Common myeloid progenitor, CD34-positive (primary cell): ENCODE measurements at regions not wholly inside any gene's neighbourhood (a gene's known extent, or its start where the extent isn't known, plus 50 kb on each side); places are given as distances from the start of the nearest gene placed in this dataset.

Experiments
- CTCF ChIA-PET: fragments of 350-600 bp; sonication (Branson Sonifier 250); formaldehyde crosslinking; loops from one replicate; lab custom pipeline; 2021; ENCODE audit warnings: antibody characterized with exemption; lab: Charles Lee
- POLR2A ChIA-PET: fragments of 350-600 bp; sonication (Branson Sonifier 250); formaldehyde crosslinking; loops from one replicate; lab custom pipeline; 2021; ENCODE audit warnings: antibody characterized with exemption; lab: Charles Lee
- DNase-seq, 3 donors: peaks; one replicate each; pipeline versions ENCODE4 v3.0.0 to v3.0.0-alpha.2; 2013
- H3K27ac ChIP-seq, 2 experiments: 1 replicate in 1 of 2; 2 replicates in 1 of 2; pipeline ENCODE4 v1.7.0; 2013; ENCODE audit warnings: inconsistent platforms in 2 of 2, low read length in 2 of 2, mild to moderate bottlenecking in 2 of 2, low read depth in 1 of 2, moderate library complexity in 1 of 2; ENCODE audit not compliant: severe bottlenecking in 2 of 2, insufficient read depth in 1 of 2, poor library complexity in 1 of 2
- H3K27me3 ChIP-seq, 5 experiments: replicated peaks in 2 of 5; 1 replicate in 3 of 5; 2 replicates in 2 of 5; pipeline versions ENCODE4 v1.6.1 to v1.7.0; 2013; ENCODE audit warnings: low read length in 4 of 5, mild to moderate bottlenecking in 2 of 5, moderate library complexity in 2 of 5, inconsistent platforms in 1 of 5; ENCODE audit not compliant: insufficient read depth in 5 of 5, control insufficient read depth in 4 of 5
- H3K36me3 ChIP-seq, 4 experiments: 1 replicate in 2 of 4; 2 replicates in 2 of 4; pipeline versions ENCODE4 v1.6.1 to v1.7.0; 2013; ENCODE audit warnings: low read length in 3 of 4, control low read depth in 1 of 4, mild to moderate bottlenecking in 1 of 4; ENCODE audit not compliant: control insufficient read depth in 4 of 4, insufficient read depth in 4 of 4
- H3K4me1 ChIP-seq, 4 experiments: 1 replicate in 3 of 4; 2 replicates in 1 of 4; pipeline versions ENCODE4 v1.6.1 to v1.7.1; 2013; ENCODE audit warnings: low read length in 3 of 4, mild to moderate bottlenecking in 3 of 4, control low read depth in 1 of 4, inconsistent platforms in 1 of 4, moderate library complexity in 1 of 4; ENCODE audit not compliant: control insufficient read depth in 4 of 4, insufficient read depth in 4 of 4; ENCODE audit errors: control extremely low read depth in 1 of 4
- H3K4me3 ChIP-seq, 7 experiments: 1 replicate in 4 of 7; 2 replicates in 3 of 7; pipeline versions ENCODE4 v1.5.1 to v1.7.0; 2013; ENCODE audit warnings: mild to moderate bottlenecking in 7 of 7, low read length in 6 of 7, moderate library complexity in 6 of 7, inconsistent platforms in 2 of 7, low read depth in 2 of 7, control low read depth in 1 of 7; ENCODE audit not compliant: insufficient read depth in 4 of 7, control insufficient read depth in 1 of 7; ENCODE audit errors: extremely low read depth in 1 of 7
- H3K9me3 ChIP-seq, 5 experiments: 1 replicate in 4 of 5; 2 replicates in 1 of 5; pipeline versions ENCODE4 v1.6.1 to v1.7.1; 2013; ENCODE audit warnings: low read length in 4 of 5, mild to moderate bottlenecking in 2 of 5, inconsistent platforms in 1 of 5, low read depth in 1 of 5, moderate library complexity in 1 of 5; ENCODE audit not compliant: control insufficient read depth in 4 of 5, insufficient read depth in 2 of 5; ENCODE audit errors: control extremely low read depth in 1 of 5
- WGBS: methylation state at CpG from one replicate; pipeline ENCODE4 v1.1.5; 2013; ENCODE audit not compliant: insufficient coverage; 5-methylcytosine and 5-hydroxymethylcytosine counted together

DNA sequence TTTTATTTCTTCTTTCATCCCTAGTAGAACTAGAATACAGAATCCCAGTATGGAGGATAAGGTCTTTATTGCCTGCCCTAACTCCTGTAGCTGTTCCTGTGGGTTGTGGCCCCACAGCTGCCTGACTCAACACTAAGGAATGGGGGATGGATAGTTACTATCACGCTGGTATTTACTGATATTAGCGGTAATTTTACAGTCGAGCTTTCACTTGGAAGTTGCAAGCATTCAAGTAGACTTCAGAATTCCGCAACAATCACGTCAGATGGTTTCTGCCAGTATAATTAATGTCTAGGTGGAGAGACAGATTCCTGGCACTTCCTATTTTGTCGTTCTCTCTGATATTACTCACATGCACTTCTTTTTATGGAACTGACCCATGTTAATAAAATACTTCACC is 489.8 kb downstream of the PABPC4L start:
- ChIA-PET POLR2A (no interaction called here), CTCF (no interaction called here)
- Histone ChIP-seq H3K36me3 (no peaks in the 10 kb centered on the region), H3K4me1 (no peaks in the 10 kb centered on the region), H3K27ac (no peak overlapping the region), H3K9me3 (no peaks in the 10 kb centered on the region), H3K27me3 (no peaks in the 10 kb centered on the region), H3K4me3 (no peak overlapping the region)
- WGBS: 100% methylated on average over 4 of the region's 6 CpGs
- DNase-seq: no peak

DNA sequence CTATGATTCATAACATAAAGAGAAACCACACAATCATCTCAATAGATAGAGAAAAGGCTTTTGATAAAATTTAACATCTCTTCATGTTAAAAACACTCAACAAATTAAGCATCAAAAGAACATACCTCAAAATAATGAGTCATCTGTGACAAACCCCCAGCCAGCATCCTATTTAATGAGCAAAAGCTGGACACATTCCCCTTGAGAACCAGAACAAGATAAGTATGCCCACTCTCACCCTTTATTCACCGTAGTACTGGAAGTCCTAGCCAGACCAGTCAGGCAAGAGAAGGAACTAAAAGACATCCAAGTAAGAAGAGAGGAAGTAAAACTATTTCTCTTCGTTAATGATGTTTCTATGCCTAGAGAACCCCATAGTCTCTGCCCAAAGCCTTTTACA is 507.2 kb downstream of the PABPC4L start:
- no peaks in the 10 kb centered on the region for H3K27me3 ChIP-seq
- CTCF ChIA-PET: no interaction called here
- H3K9me3 ChIP-seq: peaks cover 0 to 2% (median 0%) of the 10 kb centered on the region in 5 experiments
- DNase-seq: no peak
- POLR2A ChIA-PET: no interaction called here
- WGBS: no CpG with 5 or more reads among the region's 2 CpGs
- H3K4me1 ChIP-seq: no peaks in the 10 kb centered on the region
- H3K27ac ChIP-seq: no peak overlapping the region
- no peak overlapping the region for H3K4me3 ChIP-seq
- no peaks in the 10 kb centered on the region for H3K36me3 ChIP-seq

DNA sequence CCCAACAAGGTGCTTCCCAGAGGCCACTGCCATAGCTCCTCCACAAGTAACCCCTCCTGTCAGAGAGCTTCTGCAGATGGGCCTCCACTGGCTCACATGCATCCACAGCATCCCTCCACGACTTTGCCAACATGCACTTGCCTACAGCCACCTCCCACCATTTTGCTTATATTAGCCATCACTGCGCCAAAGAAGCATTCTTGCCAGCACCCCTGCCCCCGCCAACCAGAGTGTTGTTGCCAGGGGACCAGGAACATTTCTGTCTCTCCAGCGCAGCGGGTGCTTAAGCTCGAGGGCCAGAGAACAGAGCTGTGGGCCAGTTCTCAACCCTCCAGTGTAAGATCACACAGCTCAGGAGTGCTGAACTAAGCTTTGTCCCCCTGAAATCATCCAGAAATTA is 517.6 kb downstream of the PABPC4L start:
- Histone ChIP-seq H3K4me3 (no peak overlapping the region), H3K27ac (no peak overlapping the region), H3K27me3 (no peaks in the 10 kb centered on the region), H3K9me3 (peaks cover 0 to 3% (median 0%) of the 10 kb centered on the region in 5 experiments), H3K36me3 (no peaks in the 10 kb centered on the region), H3K4me1 (no peaks in the 10 kb centered on the region)
- ChIA-PET CTCF (no interaction called here), POLR2A (no interaction called here)
- DNase-seq: no peak
- WGBS: 89% methylated on average over 6 of the region's 6 CpGs

DNA sequence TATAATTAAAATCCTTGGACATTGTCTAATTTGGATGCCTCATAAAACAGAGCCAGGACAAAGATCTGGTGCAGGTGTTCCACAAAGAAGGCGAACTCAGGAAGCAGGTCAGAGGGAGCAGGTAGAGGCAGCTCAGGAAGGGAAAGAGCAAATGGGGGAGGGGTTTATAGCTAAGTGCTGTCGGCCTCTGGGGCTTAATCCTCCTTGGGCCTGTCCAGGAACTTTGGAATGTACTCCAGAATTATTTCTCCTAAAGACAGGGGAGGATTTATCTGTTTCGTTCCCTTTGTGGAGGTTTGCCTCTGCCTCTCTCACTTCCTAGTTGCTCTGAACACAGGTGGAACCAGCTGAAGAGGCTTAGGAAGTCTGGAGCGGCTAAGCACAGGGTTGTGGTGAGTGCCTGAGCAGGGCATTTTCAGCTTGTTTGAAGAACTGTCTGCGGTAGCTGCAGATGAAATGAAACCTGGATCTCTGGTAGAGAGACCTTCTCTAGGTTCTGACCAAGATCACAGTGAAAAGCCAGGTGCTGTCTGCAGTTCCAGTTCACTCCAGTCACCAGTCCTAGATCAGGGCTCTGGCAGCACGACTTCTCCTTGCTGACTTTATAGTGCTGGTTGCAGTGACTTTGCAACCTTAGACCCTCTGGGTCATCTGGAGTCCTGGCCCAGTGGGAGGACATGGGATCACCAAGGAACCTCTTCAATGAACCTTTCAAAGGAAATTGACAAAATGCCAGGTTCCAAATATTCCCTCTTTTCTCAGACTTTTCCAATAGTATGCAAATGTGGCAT is 519.2 kb downstream of the PCDH10 start:
- ChIA-PET POLR2A (no interaction called here), CTCF (no interaction called here)
- DNase-seq: no peak
- no peak overlapping the region for H3K27ac ChIP-seq
- no peaks in the 10 kb centered on the region for H3K27me3 ChIP-seq
- no peaks in the 10 kb centered on the region for H3K4me1 ChIP-seq
- no peak overlapping the region for H3K4me3 ChIP-seq
- no peaks in the 10 kb centered on the region for H3K9me3 ChIP-seq
- 55% methylated on average over 4 of the region's 6 CpGs for WGBS
- no peaks in the 10 kb centered on the region for H3K36me3 ChIP-seq

DNA sequence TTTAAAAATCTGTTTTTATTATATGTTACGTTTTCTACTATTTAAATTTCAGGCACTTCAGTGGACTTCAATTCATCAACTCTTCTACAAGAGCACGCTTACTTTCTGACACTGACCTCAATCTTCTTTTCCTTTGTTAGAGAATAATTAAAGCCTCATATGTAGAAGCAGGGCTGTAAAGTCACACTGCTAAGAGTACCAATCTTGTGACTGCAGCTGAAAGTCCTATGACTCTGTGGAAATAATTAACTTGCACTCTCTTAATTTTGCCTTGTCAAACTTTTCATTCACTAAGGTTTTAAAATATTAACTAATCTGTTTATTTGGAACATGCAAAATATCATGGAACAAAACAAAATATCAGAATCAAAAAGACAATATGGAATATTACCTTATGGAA is 498.1 kb downstream of the PCDH10 start:
- Histone ChIP-seq H3K4me3 (no peak overlapping the region), H3K36me3 (no peaks in the 10 kb centered on the region), H3K9me3 (no peaks in the 10 kb centered on the region), H3K27ac (no peak overlapping the region), H3K27me3 (no peaks in the 10 kb centered on the region), H3K4me1 (no peaks in the 10 kb centered on the region)
- DNase-seq: no peak
- WGBS: no CpG with 5 or more reads among the region's 2 CpGs
- CTCF ChIA-PET: no interaction called here
- POLR2A ChIA-PET: no interaction called here

DNA sequence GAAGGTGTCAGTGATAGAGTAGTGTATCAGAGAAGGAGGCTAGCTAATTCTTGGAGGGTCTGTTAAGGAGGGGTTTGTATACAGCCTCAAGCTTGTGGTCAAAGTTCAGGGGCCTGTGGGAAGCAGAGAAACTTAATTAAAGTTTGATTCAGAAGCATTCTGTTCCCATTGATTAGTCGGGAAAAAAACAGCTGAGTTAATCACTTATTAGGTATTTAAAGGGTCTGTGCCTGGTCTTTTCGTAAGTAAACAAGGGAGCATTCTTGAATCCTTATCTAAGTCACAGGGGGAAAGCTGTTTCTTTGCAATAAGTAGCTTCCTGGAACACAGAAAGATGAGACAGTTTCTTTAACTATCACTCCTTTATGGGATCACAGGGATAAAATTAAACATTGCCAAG is 492.1 kb downstream of the PCDH10 start:
- H3K27ac ChIP-seq: no peak overlapping the region
- no peak for DNase-seq
- POLR2A ChIA-PET: no interaction called here
- no peaks in the 10 kb centered on the region for H3K36me3 ChIP-seq
- H3K4me3 ChIP-seq: no peak overlapping the region
- CTCF ChIA-PET: interaction anchor here (0.7 kb wide), 1 partner anchor 18 kb away, joined by 3 read pairs; no protein-coding TSS in a partner anchor
- no peaks in the 10 kb centered on the region for H3K4me1 ChIP-seq
- no peaks in the 10 kb centered on the region for H3K27me3 ChIP-seq
- H3K9me3 ChIP-seq: no peaks in the 10 kb centered on the region
- WGBS: 88% methylated on average over 2 of the region's 2 CpGs

DNA sequence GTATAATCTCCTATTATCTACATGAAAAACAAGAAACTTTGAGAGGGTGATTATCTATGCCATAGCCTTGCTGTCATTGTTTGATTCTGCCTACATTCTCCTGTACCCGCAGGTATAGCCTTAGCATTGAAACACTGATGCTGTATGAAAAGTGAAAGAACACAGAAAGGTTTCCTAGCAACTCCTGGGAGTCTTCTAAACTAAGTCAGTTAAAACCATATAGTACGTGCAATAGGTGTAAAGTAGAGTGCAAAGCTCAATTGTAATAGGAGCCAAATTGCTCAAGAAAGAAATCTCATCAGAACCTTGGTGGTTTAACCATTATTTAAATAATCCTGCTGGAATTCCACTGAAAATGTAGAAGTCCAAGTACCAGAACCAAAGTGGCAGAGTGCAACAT is 489.7 kb downstream of the PCDH10 start:
- ChIA-PET POLR2A (no interaction called here), CTCF (no interaction called here)
- Histone ChIP-seq H3K4me3 (no peak overlapping the region), H3K27me3 (no peaks in the 10 kb centered on the region), H3K9me3 (no peaks in the 10 kb centered on the region), H3K27ac (no peak overlapping the region), H3K36me3 (no peaks in the 10 kb centered on the region), H3K4me1 (no peaks in the 10 kb centered on the region)
- 100% methylated on average over 1 of the region's 2 CpGs for WGBS
- DNase-seq: no peak
